GM12873 (cell line): ENCODE measurements at regions not wholly inside any gene's neighbourhood (a gene's known extent, or its start where the extent isn't known, plus 50 kb on each side); places are given as distances from the start of the nearest gene placed in this dataset.

Source experiments
- TF ChIP-seq, protein P1 (sequence below): IDR thresholded peaks from 2 replicates; pipeline ENCODE4 v1.5.1; 2012; ENCODE audit warnings: low read depth, mild to moderate bottlenecking, moderate library complexity, low read length, control low read depth; ENCODE audit not compliant: insufficient read depth; ENCODE audit errors: missing control alignments

DNA sequence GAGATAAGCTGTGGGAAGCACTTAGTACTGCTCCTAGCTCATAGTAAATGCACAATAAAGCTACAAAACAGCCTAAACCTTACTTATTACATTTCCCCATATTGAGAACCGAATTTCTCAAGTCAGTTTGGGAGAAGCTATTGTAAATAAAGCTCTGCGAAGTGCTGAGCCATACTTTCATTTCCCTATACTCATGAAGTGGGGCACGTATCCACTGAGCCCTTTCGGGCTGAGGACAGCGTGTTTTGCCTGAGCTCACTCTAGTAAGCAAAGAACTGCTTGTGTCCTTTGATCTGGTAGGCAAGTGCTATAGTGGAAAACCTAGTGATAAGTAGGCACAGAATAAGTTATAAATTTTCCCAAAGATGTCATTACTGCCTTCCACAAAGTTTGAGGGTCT is 165.0 kb downstream of the RSL24D1 start:
- TF ChIP-seq, protein P1, sequence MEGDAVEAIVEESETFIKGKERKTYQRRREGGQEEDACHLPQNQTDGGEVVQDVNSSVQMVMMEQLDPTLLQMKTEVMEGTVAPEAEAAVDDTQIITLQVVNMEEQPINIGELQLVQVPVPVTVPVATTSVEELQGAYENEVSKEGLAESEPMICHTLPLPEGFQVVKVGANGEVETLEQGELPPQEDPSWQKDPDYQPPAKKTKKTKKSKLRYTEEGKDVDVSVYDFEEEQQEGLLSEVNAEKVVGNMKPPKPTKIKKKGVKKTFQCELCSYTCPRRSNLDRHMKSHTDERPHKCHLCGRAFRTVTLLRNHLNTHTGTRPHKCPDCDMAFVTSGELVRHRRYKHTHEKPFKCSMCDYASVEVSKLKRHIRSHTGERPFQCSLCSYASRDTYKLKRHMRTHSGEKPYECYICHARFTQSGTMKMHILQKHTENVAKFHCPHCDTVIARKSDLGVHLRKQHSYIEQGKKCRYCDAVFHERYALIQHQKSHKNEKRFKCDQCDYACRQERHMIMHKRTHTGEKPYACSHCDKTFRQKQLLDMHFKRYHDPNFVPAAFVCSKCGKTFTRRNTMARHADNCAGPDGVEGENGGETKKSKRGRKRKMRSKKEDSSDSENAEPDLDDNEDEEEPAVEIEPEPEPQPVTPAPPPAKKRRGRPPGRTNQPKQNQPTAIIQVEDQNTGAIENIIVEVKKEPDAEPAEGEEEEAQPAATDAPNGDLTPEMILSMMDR: no peak

DNA sequence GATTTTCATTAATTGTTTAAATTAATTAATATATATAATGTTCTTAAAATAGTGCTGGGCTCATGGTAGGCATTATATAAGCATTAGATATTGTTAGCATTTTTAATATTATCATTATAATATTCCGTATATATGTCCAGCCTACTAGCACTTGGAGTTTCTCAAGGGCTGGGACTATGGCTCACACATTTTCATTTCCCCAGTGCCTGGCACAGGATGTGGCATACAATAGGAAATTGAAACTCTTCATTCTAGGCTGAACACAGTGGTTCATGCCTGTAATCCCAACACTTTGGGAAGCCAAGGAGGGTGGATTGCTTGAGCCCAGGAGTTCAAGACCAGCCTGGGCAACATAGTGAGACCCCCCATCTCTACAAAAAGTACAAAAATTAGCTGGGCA is 170.4 kb downstream of the RSL24D1 start:
- TF ChIP-seq, protein P1: no peak

DNA sequence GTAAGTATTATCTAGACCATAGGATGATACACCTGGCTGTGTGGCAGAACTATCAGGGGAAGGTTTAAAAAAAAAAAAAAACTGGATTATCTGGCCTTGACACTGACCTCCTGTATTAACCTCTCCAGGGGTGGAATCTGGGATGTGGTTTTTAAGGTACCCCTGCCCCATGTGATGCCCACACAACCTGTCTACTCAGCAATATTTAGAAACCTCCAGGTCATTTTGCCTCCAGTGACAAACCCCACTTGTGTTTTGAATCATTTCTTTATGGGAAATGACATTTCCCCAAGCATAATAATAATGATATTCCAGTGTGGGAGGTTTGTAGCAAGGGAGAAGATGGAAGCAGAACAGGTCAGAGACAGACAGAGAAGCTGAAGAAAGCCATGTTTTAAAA is 179.1 kb downstream of the RSL24D1 start:
- TF ChIP-seq, protein P1: no peak

DNA sequence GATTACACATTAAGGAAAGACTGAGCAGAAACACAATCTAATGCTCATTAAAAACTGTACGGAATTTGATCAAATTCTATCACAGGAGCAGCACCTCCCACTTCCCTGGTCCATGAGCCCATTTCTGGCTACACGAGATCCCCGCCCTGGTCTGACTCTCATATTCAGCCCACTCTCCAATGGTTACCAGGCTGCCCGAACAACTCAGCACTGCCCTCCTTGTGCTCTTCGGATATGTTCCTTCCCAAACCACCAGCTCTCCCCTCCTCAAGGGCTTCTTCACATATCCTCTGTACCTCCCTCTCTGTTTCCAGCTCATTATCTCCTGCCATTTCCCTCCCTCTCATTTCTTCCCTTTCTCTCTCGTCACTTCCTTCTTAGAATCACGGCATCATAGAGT is 180.5 kb downstream of the RSL24D1 start:
- TF ChIP-seq, protein P1: no peak

DNA sequence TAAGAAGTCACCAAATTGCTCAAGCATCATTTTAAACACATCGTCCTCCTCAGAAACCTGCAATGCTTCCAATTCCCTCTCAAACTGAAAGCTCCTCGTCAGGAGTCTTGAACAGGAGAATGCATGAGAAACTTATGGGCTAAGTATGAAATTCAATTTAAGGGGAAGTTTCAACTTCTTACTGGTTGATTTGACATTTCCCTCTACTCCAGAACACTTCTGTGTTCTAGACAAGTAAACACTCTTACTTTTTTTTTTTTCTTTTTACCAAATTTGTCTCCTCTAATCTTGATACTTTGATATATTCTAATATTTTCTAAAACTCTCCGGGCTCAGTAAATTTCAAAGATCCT is 181.7 kb downstream of the RSL24D1 start:
- TF ChIP-seq, protein P1: no peak

DNA sequence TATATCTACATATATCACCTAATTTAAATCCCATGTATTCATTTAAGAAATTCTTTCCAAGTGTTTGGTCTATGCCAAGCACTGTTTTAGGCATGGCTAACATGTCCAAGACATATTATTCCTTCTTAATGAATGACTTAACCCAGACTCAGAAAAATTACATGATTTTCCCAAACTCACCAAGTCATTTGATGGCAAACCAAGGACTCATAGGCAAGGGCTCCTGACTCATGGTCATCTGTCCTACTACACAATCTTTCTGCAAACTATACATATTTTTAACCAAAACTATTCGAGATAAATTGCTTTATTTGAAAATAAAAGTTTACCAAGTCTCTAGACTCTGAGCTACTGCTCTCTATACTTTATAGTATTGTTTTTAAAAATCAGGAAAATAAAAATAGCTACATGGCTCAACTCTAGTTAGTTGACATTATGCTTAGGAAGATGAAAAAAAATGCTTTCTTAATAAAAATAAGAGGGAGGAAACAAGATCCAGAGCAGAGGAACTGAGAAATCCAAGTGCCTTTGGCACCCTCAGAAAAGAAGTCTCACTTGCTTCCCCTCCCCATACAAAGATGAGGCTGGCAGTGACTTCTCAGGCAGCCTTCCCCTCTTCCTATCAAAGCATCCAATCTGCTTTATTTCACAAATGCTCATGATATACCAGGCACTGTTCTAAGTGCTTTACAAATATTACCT is 182.2 kb downstream of the RSL24D1 start:
- TF ChIP-seq, protein P1: no peak

DNA sequence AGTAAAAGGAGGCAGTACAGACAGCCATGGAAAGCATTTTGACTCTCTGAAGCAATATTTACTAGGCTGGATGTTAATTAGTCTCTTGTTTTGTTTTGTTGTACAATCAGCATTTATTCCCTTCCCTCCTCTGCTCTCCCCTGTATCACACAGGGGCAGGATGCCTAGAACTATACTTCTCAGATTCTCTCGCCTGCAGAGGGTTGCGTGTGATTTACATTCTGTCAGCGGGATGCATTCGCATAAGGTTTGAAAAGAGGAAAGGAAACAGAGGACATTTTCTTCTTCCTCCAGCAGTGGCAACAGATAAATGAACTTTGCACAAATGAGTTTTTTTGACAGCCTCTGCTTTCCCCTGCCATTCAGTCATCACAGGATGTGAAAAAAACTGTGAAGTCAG is 188.3 kb downstream of the RSL24D1 start:
- TF ChIP-seq, protein P1: no peak
